HUDEP-2 (cell line): ENCODE measurements at regions not wholly inside any gene's neighbourhood (a gene's known extent, or its start where the extent isn't known, plus 50 kb on each side); places are given as distances from the start of the nearest gene placed in this dataset.
"Not testable (repeated sequence)": the region's sequence is repeated elsewhere in the genome, so short reads cannot be mapped to it uniquely, and the experiment has no call there.

Experiments
- DNase-seq, 76 experiments: peaks; one replicate each; lab custom pipeline; 2025; ENCODE audit not compliant: unreplicated experiment in 76 of 76; lab: John Stamatoyannopoulos, UW

GRCh38 chr12:65673156-65673690 lies 151.1 kb upstream of the HMGA2 start:
- no peak for DNase-seq

GRCh38 chr12:65673732-65674131 lies 150.6 kb upstream of the HMGA2 start:
- DNase-seq: no peak

DNA sequence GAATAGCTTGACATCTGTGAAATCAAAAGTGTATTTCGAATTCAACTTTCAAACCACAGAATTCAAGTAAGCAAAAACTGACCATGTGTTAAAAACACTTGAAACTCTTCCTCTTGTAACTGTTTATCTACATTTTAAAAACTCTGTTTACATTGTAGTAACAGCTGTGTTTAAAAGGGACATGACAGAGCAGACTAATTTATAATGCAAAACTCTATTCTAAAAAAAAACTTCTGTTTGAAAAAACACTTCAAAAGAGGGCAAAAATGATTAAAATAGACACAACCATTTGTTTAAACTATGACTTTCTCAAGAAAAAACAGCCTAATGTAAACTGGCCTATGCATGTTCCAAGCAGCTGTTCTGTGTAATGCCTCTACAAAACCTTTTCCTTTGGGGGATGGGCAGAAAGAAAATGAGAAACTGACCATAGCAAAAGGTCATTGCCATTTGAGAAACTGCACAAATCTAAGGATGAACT lies 149.1 kb upstream of the HMGA2 start:
- no peak for DNase-seq

DNA sequence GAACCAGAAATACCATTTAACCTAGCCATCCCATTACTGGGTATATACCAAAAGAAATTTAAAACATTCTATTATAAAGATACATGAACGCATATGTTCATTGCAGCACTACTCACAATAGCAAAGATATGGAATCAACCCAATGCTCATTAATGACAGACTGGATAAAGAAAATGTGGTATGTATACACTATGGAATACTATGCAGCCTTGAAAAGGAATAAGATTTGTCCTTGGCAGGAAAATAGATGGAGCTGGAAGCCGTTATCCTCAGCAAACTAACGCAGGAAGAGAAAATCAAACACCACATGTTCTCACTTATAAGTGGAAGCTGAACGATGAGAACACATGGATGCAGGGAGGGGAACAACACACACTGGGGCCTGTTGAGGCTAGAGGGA lies 146.1 kb upstream of the HMGA2 start:
- not testable (repeated sequence) for DNase-seq

DNA sequence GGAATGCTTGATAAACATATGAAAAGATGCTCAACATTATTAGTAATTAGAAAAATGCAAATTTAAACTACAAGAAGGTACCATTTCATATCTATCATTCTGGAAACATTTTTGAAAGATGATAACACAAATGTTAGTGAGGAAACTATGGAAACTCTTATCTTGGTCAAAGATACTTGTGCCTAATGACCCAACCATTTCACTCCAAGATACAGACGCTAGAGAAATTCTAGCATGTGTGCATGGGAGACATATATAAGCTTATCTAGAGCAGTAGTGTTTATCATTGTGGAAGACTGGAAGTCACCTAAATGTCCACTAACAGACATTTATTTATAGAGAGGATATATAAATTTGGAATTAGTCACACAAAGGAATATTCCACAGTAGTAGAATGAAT lies 143.1 kb upstream of the HMGA2 start:
- no peak for DNase-seq

DNA sequence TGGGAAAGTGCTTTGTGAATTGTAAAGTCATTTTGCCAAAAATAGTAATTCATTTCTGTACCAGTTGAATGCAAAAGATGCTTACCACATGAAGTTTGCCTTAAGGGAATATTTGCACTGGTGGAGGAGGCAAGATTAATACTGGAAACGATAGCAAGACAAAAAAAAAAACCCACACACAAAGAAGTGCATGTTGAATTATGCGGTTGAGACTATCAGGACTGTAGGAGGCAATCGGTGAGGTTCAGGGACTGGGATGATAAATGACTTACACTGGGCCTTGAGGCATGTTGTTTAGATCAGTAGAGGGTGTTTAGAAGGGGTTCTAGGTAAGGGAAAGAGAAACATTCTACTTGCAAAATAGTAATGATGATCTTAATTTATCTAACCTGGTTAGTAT lies 142.2 kb upstream of the HMGA2 start:
- no peak for DNase-seq

DNA sequence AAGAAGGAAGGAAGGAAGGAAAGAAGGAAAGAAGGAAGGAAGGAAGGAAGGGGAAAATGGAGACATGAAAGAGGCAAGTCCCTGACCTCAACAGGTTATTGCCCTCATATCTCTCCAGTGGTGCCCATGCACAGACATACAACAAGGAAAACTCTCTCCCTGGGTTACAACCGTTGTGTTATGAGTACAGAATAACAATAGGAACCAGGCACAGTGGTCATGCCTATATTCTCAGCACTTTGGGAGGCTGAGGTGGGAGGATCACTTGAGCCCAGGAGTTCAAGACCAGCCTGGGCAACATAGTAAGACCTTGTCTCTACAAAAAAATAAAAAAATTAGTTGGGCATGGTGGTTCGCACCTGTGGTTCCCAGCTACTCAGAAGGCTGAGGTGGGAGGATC lies 139.4 kb upstream of the HMGA2 start:
- DNase-seq: no peak

GRCh38 chr12:65685514-65685913 lies 138.8 kb upstream of the HMGA2 start:
- peak in 4 of 76 experiments; percentile 1 to 14 (median 2) for DNase-seq

- DNase-seq: no peak
These were observed 134.8 kb upstream of the HMGA2 start for GRCh38 chr12:65689508-65689907.

- no peak for DNase-seq
These were observed 133.8 kb upstream of the HMGA2 start for GRCh38 chr12:65690477-65690876.

DNA sequence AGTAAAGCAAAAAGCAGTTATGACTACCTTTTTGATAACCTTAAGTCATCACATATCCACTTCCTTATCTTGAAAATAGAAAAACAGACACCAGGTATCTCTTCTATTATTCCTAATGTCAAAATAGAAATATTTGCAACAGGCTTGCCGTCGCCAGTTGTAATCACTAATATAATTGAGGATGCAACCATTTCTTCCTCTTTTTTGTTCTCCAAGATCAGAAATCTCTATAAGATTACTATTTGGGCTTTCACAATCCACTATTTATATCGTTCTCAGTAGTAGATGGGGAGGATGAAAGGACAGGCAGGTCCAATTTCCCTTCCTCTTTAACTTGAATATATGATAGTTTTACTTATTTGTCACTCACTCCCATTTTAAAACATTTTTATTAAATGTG lies 130.2 kb upstream of the HMGA2 start:
- DNase-seq: no peak

DNA sequence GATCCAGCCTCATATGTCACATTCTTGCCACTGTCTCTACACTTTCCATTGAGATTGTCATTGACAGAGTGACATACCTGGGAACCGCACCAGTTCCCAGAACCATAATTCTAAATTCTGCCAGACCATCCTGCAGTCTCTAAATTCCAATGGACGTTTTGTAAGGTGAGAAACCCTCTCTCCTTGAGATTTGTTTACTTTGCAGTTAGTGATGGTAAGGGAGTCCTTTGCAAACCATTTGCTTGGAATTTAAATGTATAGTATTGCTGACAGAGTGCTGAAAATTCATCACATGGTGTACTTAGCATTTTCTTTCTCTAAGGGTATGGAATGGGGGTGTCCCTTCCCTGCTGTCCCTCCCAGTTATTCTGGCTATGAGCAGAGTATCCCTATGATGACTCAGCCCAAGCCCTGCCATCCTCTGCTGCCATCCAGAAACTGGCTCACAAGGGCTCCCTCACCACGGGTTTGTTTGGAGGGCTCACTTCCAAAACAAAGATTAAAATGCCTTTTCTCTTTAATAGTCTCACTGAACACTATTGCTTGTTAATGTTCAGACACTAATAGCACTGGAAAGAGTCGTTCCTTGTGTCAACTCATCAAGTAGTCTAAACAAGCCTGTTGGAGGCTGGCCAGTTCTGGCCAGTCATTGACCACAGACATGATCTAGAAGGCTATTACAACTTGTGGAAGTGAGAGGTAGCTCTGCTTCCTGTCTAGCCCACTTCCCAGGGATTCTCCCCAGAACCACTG lies 129.0 kb upstream of the HMGA2 start:
- no peak for DNase-seq

- DNase-seq: no peak
These were observed 128.1 kb upstream of the HMGA2 start for GRCh38 chr12:65696227-65696626.

GRCh38 chr12:65699251-65699650 lies 125.0 kb upstream of the HMGA2 start:
- no peak for DNase-seq

GRCh38 chr12:65703176-65703575 lies 121.1 kb upstream of the HMGA2 start:
- no peak for DNase-seq

DNA sequence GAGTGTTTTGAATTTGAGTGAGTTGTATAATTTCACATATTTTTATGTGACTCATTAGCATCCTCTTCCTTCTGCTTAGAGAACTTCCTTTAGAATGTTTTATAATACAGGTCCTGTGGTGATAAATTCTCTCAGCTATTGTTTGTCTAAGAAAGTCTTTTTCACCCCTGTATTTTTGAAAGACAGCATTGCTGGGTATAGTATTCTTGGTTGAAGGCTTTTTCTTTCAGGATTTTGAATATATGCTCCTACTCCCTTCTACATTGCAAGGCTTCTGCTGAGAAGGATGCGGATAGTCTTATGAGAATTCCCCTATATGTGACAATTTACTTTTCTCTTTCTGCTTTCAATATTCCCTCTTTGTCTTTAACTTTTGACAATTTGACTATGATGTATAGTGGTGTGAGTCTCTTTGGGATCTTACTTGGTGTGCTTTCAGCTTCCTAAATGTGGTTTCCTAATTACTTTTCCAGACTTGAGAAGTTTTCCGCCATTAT lies 118.9 kb upstream of the HMGA2 start:
- DNase-seq: no peak

- no peak for DNase-seq
These were observed 117.2 kb upstream of the HMGA2 start for GRCh38 chr12:65707051-65707450.

GRCh38 chr12:65712260-65713004 lies 111.9 kb upstream of the HMGA2 start:
- no peak for DNase-seq

- DNase-seq: no peak
These were observed 108.3 kb upstream of the HMGA2 start for GRCh38 chr12:65715961-65716360.

- DNase-seq: no peak
These were observed 103.8 kb upstream of the HMGA2 start for GRCh38 chr12:65720136-65721130.
